GM12891 (cell line): ENCODE measurements at regions not wholly inside any gene's neighbourhood (a gene's known extent, or its start where the extent isn't known, plus 50 kb on each side); places are given as distances from the start of the nearest gene placed in this dataset.

Source experiments
- PAX5 ChIP-seq: IDR thresholded peaks from 2 replicates; pipeline ENCODE4 v1.6.1; 2011; ENCODE audit warnings: low read length, moderate library complexity, mild to moderate bottlenecking; ENCODE audit not compliant: insufficient read depth, severe bottlenecking
- POLR2A ChIP-seq: IDR thresholded peaks from 2 replicates; pipeline ENCODE4 v1.6.1; 2011; ENCODE audit warnings: low read depth, low read length, control low read depth
- POLR2AphosphoS5 ChIP-seq: IDR thresholded peaks from 2 replicates; pipeline ENCODE4 v1.6.1; 2011; ENCODE audit warnings: low read depth, low read length, control low read depth

- TF ChIP-seq PAX5 (no peak), POLR2AphosphoS5 (no peak), POLR2A (no peak)
These were observed 436.4 kb downstream of the SLITRK5 start for GRCh38 chr13:88107570-88107969.
